H1 (cell line): ENCODE measurements at regions not wholly inside any gene's neighbourhood (a gene's known extent, or its start where the extent isn't known, plus 50 kb on each side); places are given as distances from the start of the nearest gene placed in this dataset.

ENCODE experiments used
- CTCF ChIA-PET: fragments of 300-600 bp; sonication (Branson Sonifier 250); formaldehyde crosslinking; loops from one replicate; lab custom pipeline; 2021; ENCODE audit not compliant: partially characterized antibody; lab: Charles Lee
- POLR2A ChIA-PET: fragments of 300-600 bp; sonication (Branson Sonifier 250); formaldehyde crosslinking; loops from one replicate; lab custom pipeline; 2021; ENCODE audit warnings: inconsistent platforms; ENCODE audit not compliant: partially characterized antibody; lab: Charles Lee
- DNase-seq, 2 experiments: peaks; one replicate each; pipeline versions ENCODE4 v3.0.0 to v3.0.0-alpha.2; 2010 to 2022; ENCODE audit warnings: low spot score in 2 of 2, low read depth in 1 of 2, mixed read lengths in 1 of 2
- FAIRE-seq: peaks from 2 replicates; lab custom pipeline; 2011; peaks lifted over from hg19 to GRCh38; lab: Jason Lieb, UNC
- H2AFZ ChIP-seq: 2 replicates; pipeline ENCODE4 v1.8.1; 2012; ENCODE audit warnings: low read length, inconsistent platforms
- H2AK5ac ChIP-seq: 2 replicates; pipeline ENCODE4 v1.6.1; 2013; ENCODE audit warnings: low read depth, low read length
- H2BK120ac ChIP-seq: replicated peaks from 2 replicates; pipeline ENCODE3; 2013; ENCODE audit warnings: low read depth, low read length, inconsistent platforms
- H2BK12ac ChIP-seq: 2 replicates; pipeline ENCODE4 v1.6.1; 2013; ENCODE audit warnings: low read depth, low read length
- H2BK15ac ChIP-seq: 2 replicates; pipeline ENCODE4 v1.6.1; 2013; ENCODE audit warnings: low read length
- H2BK20ac ChIP-seq: 2 replicates; pipeline ENCODE4 v1.6.1; 2013; ENCODE audit warnings: low read length
- H2BK5ac ChIP-seq: 2 replicates; pipeline ENCODE4 v1.6.1; 2013; ENCODE audit warnings: low read depth, low read length
- H3K14ac ChIP-seq: 2 replicates; pipeline ENCODE4 v1.6.1; 2013; ENCODE audit warnings: inconsistent platforms; ENCODE audit not compliant: insufficient read length
- H3K18ac ChIP-seq: 2 replicates; pipeline ENCODE4 v1.6.1; 2013; ENCODE audit warnings: low read length; ENCODE audit errors: extremely low read depth
- H3K23ac ChIP-seq: 2 replicates; pipeline ENCODE4 v1.6.1; 2013; ENCODE audit warnings: inconsistent platforms; ENCODE audit not compliant: insufficient read length
- H3K23me2 ChIP-seq: 2 replicates; pipeline ENCODE4 v1.6.1; 2013; ENCODE audit warnings: low read depth, low read length
- H3K27ac ChIP-seq: 2 replicates; pipeline ENCODE4 v1.6.1; 2011; ENCODE audit warnings: low read depth, low read length, inconsistent platforms
- H3K27me3 ChIP-seq, 4 experiments: replicated peaks in 1 of 4; 1 replicate in 1 of 4; 2 replicates in 3 of 4; pipeline versions ENCODE4 v1.6.1 to v1.8.1; 2011 to 2013; ENCODE audit warnings: low read length in 3 of 4, mild to moderate bottlenecking in 3 of 4, inconsistent platforms in 2 of 4, mixed read lengths in 2 of 4, moderate library complexity in 1 of 4; ENCODE audit not compliant: control insufficient read depth in 3 of 4, insufficient read depth in 3 of 4; ENCODE audit errors: extremely low read depth in 1 of 4
- H3K36me3 ChIP-seq, 4 experiments: 2 replicates each; pipeline versions ENCODE4 v1.6.1 to v1.8.1; 2011 to 2013; ENCODE audit warnings: mild to moderate bottlenecking in 4 of 4, low read length in 3 of 4, moderate library complexity in 2 of 4, control low read depth in 1 of 4, inconsistent platforms in 1 of 4; ENCODE audit not compliant: insufficient read depth in 4 of 4, control insufficient read depth in 2 of 4
- H3K4ac ChIP-seq: replicated peaks from 2 replicates; pipeline ENCODE3; 2013; ENCODE audit warnings: low read length, low read depth, mixed read lengths, inconsistent platforms; ENCODE audit not compliant: insufficient read length
- H3K4me1 ChIP-seq, 4 experiments: replicated peaks in 1 of 4; 1 replicate in 1 of 4; 2 replicates in 3 of 4; pipeline versions ENCODE4 v1.6.1 to v1.8.1; 2011 to 2013; ENCODE audit warnings: low read length in 3 of 4, inconsistent platforms in 2 of 4, mixed read lengths in 1 of 4; ENCODE audit not compliant: insufficient read depth in 4 of 4, control insufficient read depth in 3 of 4
- H3K4me2 ChIP-seq, 2 experiments: 2 replicates each; pipeline versions ENCODE4 v1.6.1 to v1.8.1; 2011 to 2013; ENCODE audit warnings: low read depth in 2 of 2, low read length in 2 of 2, control low read depth in 1 of 2, inconsistent platforms in 1 of 2, mild to moderate bottlenecking in 1 of 2; ENCODE audit not compliant: insufficient read depth in 1 of 2
- H3K4me3 ChIP-seq, 4 experiments: fragments of 200-600, 300-600 bp in 1 of 4; sonication (generic), shearing (Covaris generic), sonication (Bioruptor Twin) in 1 of 4; 2 replicates each; pipeline versions ENCODE4 v1.5.1 to v1.8.1; 2011 to 2016; ENCODE audit warnings: low read length in 4 of 4, low read depth in 3 of 4, control low read depth in 2 of 4, inconsistent platforms in 2 of 4, mild to moderate bottlenecking in 2 of 4, mixed read lengths in 1 of 4, moderate library complexity in 1 of 4; ENCODE audit not compliant: insufficient read depth in 2 of 4; ENCODE audit errors: extremely low read depth in 1 of 4
- H3K56ac ChIP-seq: replicated peaks from 2 replicates; pipeline ENCODE3; 2013; ENCODE audit warnings: low read depth, mild to moderate bottlenecking, mixed read lengths, low read length, inconsistent platforms; ENCODE audit not compliant: insufficient read length
- H3K79me1 ChIP-seq: 2 replicates; pipeline ENCODE4 v1.6.1; 2013; ENCODE audit warnings: low read depth, low read length, control low read depth
- H3K79me2 ChIP-seq, 2 experiments: 2 replicates each; pipeline versions ENCODE4 v1.6.1 to v1.8.1; 2012 to 2013; ENCODE audit warnings: low read length in 2 of 2, mild to moderate bottlenecking in 2 of 2, inconsistent platforms in 1 of 2; ENCODE audit not compliant: insufficient read depth in 2 of 2, control insufficient read depth in 1 of 2
- H3K9ac ChIP-seq, 4 experiments: replicated peaks in 1 of 4; 1 replicate in 1 of 4; 2 replicates in 3 of 4; pipeline versions ENCODE4 v1.6.1 to v1.8.1; 2011 to 2013; ENCODE audit warnings: low read depth in 3 of 4, low read length in 3 of 4, control low read depth in 2 of 4, mild to moderate bottlenecking in 2 of 4, moderate library complexity in 2 of 4, inconsistent platforms in 1 of 4; ENCODE audit errors: extremely low read depth in 1 of 4
- H3K9me3 ChIP-seq, 2 experiments: 2 replicates each; pipeline versions ENCODE4 v1.6.1 to v1.8.1; 2012 to 2013; ENCODE audit warnings: mild to moderate bottlenecking in 2 of 2, moderate library complexity in 2 of 2, control low read depth in 1 of 2, inconsistent platforms in 1 of 2, low read depth in 1 of 2, low read length in 1 of 2, mixed read lengths in 1 of 2; ENCODE audit not compliant: insufficient read depth in 2 of 2
- H4K20me1 ChIP-seq, 2 experiments: replicated peaks in 1 of 2; 2 replicates each; pipeline versions ENCODE3 to v1.8.1; 2011 to 2013; ENCODE audit warnings: inconsistent platforms in 2 of 2, low read length in 2 of 2, mild to moderate bottlenecking in 1 of 2; ENCODE audit not compliant: insufficient read depth in 2 of 2, control insufficient read depth in 1 of 2
- H4K5ac ChIP-seq: 2 replicates; pipeline ENCODE4 v1.6.1; 2013; ENCODE audit warnings: low read length, low read depth, mixed read lengths, inconsistent platforms; ENCODE audit not compliant: insufficient read length
- H4K8ac ChIP-seq: 2 replicates; pipeline ENCODE4 v1.8.0; 2013; ENCODE audit warnings: mild to moderate bottlenecking, moderate library complexity, low read length, inconsistent platforms; ENCODE audit not compliant: insufficient read depth; ENCODE audit errors: extremely low read depth
- H4K91ac ChIP-seq: replicated peaks from 2 replicates; pipeline ENCODE3; 2013; ENCODE audit warnings: low read length, mixed read lengths, inconsistent platforms; ENCODE audit not compliant: insufficient read length
- ATF3 ChIP-seq: IDR thresholded peaks from 2 replicates; pipeline ENCODE4 v1.6.1; 2011; ENCODE audit warnings: low read depth, mild to moderate bottlenecking, low read length; ENCODE audit not compliant: insufficient read depth
- BACH1 ChIP-seq: IDR thresholded peaks from 2 replicates; pipeline ENCODE4 v1.6.1; 2012; ENCODE audit warnings: low read length, improper control_type of control experiment
- BRCA1 ChIP-seq: IDR thresholded peaks from 2 replicates; pipeline ENCODE4 v1.6.1; 2012; ENCODE audit warnings: low read depth, low read length, improper control_type of control experiment
- FOSL1 ChIP-seq: IDR thresholded peaks from 2 replicates; pipeline ENCODE4 v1.6.1; 2011; ENCODE audit warnings: mild to moderate bottlenecking, low read depth, low read length, moderate library complexity; ENCODE audit not compliant: insufficient read depth
- POLR2AphosphoS5 ChIP-seq: IDR thresholded peaks from 2 replicates; pipeline ENCODE4 v1.6.1; 2011; ENCODE audit warnings: low read depth, low read length
- POU5F1 ChIP-seq: IDR thresholded peaks from 2 replicates; pipeline ENCODE4 v1.6.1; 2011; ENCODE audit warnings: low read depth, mild to moderate bottlenecking, low read length, moderate library complexity
- RAD21 ChIP-seq, 2 experiments: IDR thresholded peaks in 1 of 2; conservative IDR thresholded peaks in 1 of 2; 2 replicates each; pipeline ENCODE4 v1.6.1; 2011; ENCODE audit warnings: low read depth in 2 of 2, low read length in 2 of 2, improper control_type of control experiment in 1 of 2, inconsistent platforms in 1 of 2, mild to moderate bottlenecking in 1 of 2, moderate library complexity in 1 of 2
- RBBP5 ChIP-seq: IDR thresholded peaks from 2 replicates; pipeline ENCODE4 v1.7.1; 2012; ENCODE audit warnings: low read depth, mild to moderate bottlenecking, inconsistent platforms, low read length, moderate library complexity, borderline replicate concordance
- SIX5 ChIP-seq: IDR thresholded peaks from 2 replicates; pipeline ENCODE4 v1.6.1; 2011; ENCODE audit warnings: mild to moderate bottlenecking, low read depth, low read length
- SRF ChIP-seq: IDR thresholded peaks from 2 replicates; pipeline ENCODE4 v1.6.1; 2011; ENCODE audit warnings: mild to moderate bottlenecking, low read depth, low read length, moderate library complexity
- WGBS, 2 experiments: shearing (Covaris generic) in 1 of 2; methylation state at CpG; one replicate each; pipeline versions ENCODE4 v1.1.6 to v1.1.7; 2013 to 2015; ENCODE audit warnings: low lambda C conversion rate in 2 of 2, mixed read lengths in 2 of 2, inconsistent platforms in 1 of 2, low coverage in 1 of 2, missing lambda C conversion rate in 1 of 2; ENCODE audit not compliant: insufficient replicate concordance in 2 of 2, insufficient coverage in 1 of 2, insufficient read length in 1 of 2; ENCODE audit errors: extremely low coverage in 1 of 2, missing lambda C conversion rate in 1 of 2; 5-methylcytosine and 5-hydroxymethylcytosine counted together

DNA sequence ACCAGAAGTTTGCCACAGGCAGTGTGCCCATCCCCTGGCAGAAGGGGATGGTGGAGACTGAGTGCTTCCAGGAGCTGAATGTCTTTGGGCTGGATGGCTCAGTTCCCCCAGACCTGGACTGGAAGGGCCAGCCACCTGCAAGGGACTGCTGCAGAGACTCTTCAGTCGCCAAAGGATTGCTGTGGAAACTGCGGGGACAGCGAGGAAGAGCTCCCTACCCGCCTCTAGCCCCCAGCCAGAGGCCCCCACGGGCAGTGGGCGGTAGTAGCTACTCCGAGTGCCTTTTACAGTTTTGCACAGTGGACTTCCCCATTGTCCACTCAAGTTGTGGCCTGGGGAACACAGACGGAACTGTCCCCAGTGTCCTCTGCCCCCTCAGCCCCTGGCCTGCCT is 138.5 kb downstream of the ZDHHC20 start:
- no peak overlapping the region for H3K18ac ChIP-seq
- ChIA-PET CTCF (interaction anchor here (0.7 to 2.1 kb wide), 4 partner anchors 11 to 354 kb away, joined by 3 to 10 read pairs (median 3); no protein-coding TSS in a partner anchor), POLR2A (interaction anchor here (1.1 to 1.7 kb wide), 2 partner anchors 9 to 138 kb away, joined by 3 to 4 read pairs; partner anchors contain the start of gene ZDHHC20)
- H3K4ac ChIP-seq: no peak overlapping the region
- peaks cover 2 to 3% (median 2%) of the 10 kb centered on the region in 4 experiments; a peak in 5 of 7 replicates for H3K4me1 ChIP-seq
- H2AK5ac ChIP-seq: no peak overlapping the region
- H3K56ac ChIP-seq: no peak overlapping the region
- no peak overlapping the region for H2BK5ac ChIP-seq
- no peak overlapping the region for H2BK120ac ChIP-seq
- H3K23ac ChIP-seq: no peak overlapping the region
- H3K4me3 ChIP-seq: no peak overlapping the region
- H3K9me3 ChIP-seq: no peaks in the 10 kb centered on the region
- no peak overlapping the region for H3K9ac ChIP-seq
- no peaks in the 10 kb centered on the region for H4K20me1 ChIP-seq
- WGBS, 2 experiments: 82% methylated on average over 2 of the region's 8 CpGs; no CpG with 5 or more reads in 1 of the 2 experiments
- no peak overlapping the region for H3K14ac ChIP-seq
- no peak overlapping the region for H4K8ac ChIP-seq
- no peaks in the 10 kb centered on the region for H3K27me3 ChIP-seq
- DNase-seq: no peak
- no peak for FAIRE-seq
- H3K79me2 ChIP-seq: no peaks in the 10 kb centered on the region
- no peak overlapping the region for H3K4me2 ChIP-seq
- no peak overlapping the region for H2BK20ac ChIP-seq
- no peaks in the 10 kb centered on the region for H3K79me1 ChIP-seq
- no peak overlapping the region for H2BK12ac ChIP-seq
- H3K23me2 ChIP-seq: no peaks in the 10 kb centered on the region; the same call in 1 of the 2 replicates
- H4K91ac ChIP-seq: no peak overlapping the region
- no peak overlapping the region for H3K27ac ChIP-seq
- no peak overlapping the region for H2AFZ ChIP-seq
- no peak overlapping the region for H2BK15ac ChIP-seq
- H4K5ac ChIP-seq: no peak overlapping the region
- H3K36me3 ChIP-seq: no peaks in the 10 kb centered on the region
- TF ChIP-seq SRF (no peak), POU5F1 (no peak), RBBP5 (no peak), SIX5 (no peak), BRCA1 (no peak), FOSL1 (no peak), RAD21 (IDR thresholded peaks at IDR 0.05 in 1 of 2, conservative IDR thresholded peaks at IDR 0.05 in 1 of 2; ENCODE audit: low read depth in 2 of 2, low read length in 2 of 2) (no peak), POLR2AphosphoS5 (no peak), BACH1 (no peak), ATF3 (no peak)
